Endothelial cell of umbilical vein (primary cell): ENCODE measurements at regions not wholly inside any gene's neighbourhood (a gene's known extent, or its start where the extent isn't known, plus 50 kb on each side); places are given as distances from the start of the nearest gene placed in this dataset.

Experiments
- CTCF ChIP-seq, 2 donors: IDR thresholded peaks; 1 replicate in 1 of 2; 2 replicates in 1 of 2; pipeline ENCODE4 v1.5.1; 2011; ENCODE audit warnings: low read length in 2 of 2, mild to moderate bottlenecking in 2 of 2, moderate library complexity in 2 of 2, control low read depth in 1 of 2, inconsistent platforms in 1 of 2, low read depth in 1 of 2; ENCODE audit not compliant: insufficient read depth in 1 of 2; ENCODE audit errors: extremely low read depth in 1 of 2
- EZH2 ChIP-seq: IDR thresholded peaks from 2 replicates; pipeline ENCODE4 v1.6.1; 2012; ENCODE audit warnings: borderline replicate concordance, low read depth, mild to moderate bottlenecking, moderate library complexity, low read length, inconsistent platforms; ENCODE audit not compliant: severe bottlenecking
- FOS ChIP-seq: IDR thresholded peaks from 2 replicates; pipeline ENCODE4 v1.6.1; 2011; ENCODE audit warnings: mild to moderate bottlenecking, low read length, moderate library complexity, borderline replicate concordance; ENCODE audit not compliant: insufficient read depth
- POLR2AphosphoS5 ChIP-seq: IDR thresholded peaks from 2 replicates; pipeline ENCODE4 v1.6.1; 2012; ENCODE audit warnings: low read depth, mild to moderate bottlenecking, control low read depth, low read length, moderate library complexity; ENCODE audit not compliant: insufficient read depth

GRCh38 chr4:14545163-14545562 is 457.1 kb upstream of the CPEB2 start:
- no peak for TF ChIP-seq CTCF (IDR thresholded peaks at IDR 0.05; ENCODE audit: extremely low read depth in 1 of 2, insufficient read depth in 1 of 2, low read depth in 1 of 2, low read length in 2 of 2)
- TF ChIP-seq FOS = no peak
- no peak for TF ChIP-seq EZH2
- TF ChIP-seq POLR2AphosphoS5 = no peak
